NCI-H774 (cell line): ENCODE measurements at regions not wholly inside any gene's neighbourhood (a gene's known extent, or its start where the extent isn't known, plus 50 kb on each side); places are given as distances from the start of the nearest gene placed in this dataset.
"Not testable (repeated sequence)": the region's sequence is repeated elsewhere in the genome, so short reads cannot be mapped to it uniquely, and the experiment has no call there.

Experiments used
- DNase-seq: peaks from one replicate; lab custom pipeline; 2025; lab: John Stamatoyannopoulos, UW

GRCh38 chr3:27629366-27629765 lies 92.8 kb downstream of the EOMES start:
- no peak for DNase-seq

GRCh38 chr3:27628026-27628750 lies 93.9 kb downstream of the EOMES start:
- DNase-seq, result no peak

GRCh38 chr3:27626596-27627118 lies 95.5 kb downstream of the EOMES start:
- no peak for DNase-seq

- DNase-seq, result no peak
Observed at GRCh38 chr3:27625864-27626263, 96.3 kb downstream of the EOMES start.

GRCh38 chr3:27623085-27623753 lies 98.9 kb downstream of the EOMES start:
- DNase-seq, result no peak

GRCh38 chr3:27617552-27617951 lies 104.6 kb downstream of the EOMES start:
- DNase-seq, result no peak

GRCh38 chr3:27616031-27616430 lies 106.1 kb downstream of the EOMES start:
- DNase-seq, result peak; percentile 29

- no peak for DNase-seq
Observed at GRCh38 chr3:27615555-27615954, 106.6 kb downstream of the EOMES start.

GRCh38 chr3:27614592-27614991 lies 107.5 kb downstream of the EOMES start:
- no peak for DNase-seq

- DNase-seq, result no peak
Observed at GRCh38 chr3:27613846-27614500, 108.2 kb downstream of the EOMES start.

- DNase-seq, result no peak
Observed at GRCh38 chr3:27610800-27611525, 111.2 kb downstream of the EOMES start.

GRCh38 chr3:27607370-27607769 lies 114.8 kb downstream of the EOMES start:
- no peak for DNase-seq

- DNase-seq, result no peak
Observed at GRCh38 chr3:27606537-27606936, 115.6 kb downstream of the EOMES start.

- DNase-seq, result not testable (repeated sequence)
Observed at GRCh38 chr3:27601311-27601710, 117.1 kb upstream of the SLC4A7 start.

- not testable (repeated sequence) for DNase-seq
Observed at GRCh38 chr3:27599741-27600140, 115.6 kb upstream of the SLC4A7 start.

- DNase-seq, result no peak
Observed at GRCh38 chr3:27596921-27597320, 112.7 kb upstream of the SLC4A7 start.

GRCh38 chr3:27596334-27596841 lies 112.2 kb upstream of the SLC4A7 start:
- DNase-seq, result no peak

GRCh38 chr3:27594096-27594690 lies 110.0 kb upstream of the SLC4A7 start:
- no peak for DNase-seq

- DNase-seq, result no peak
Observed at GRCh38 chr3:27593173-27593572, 109.0 kb upstream of the SLC4A7 start.

- DNase-seq, result no peak
Observed at GRCh38 chr3:27591312-27592210, 107.4 kb upstream of the SLC4A7 start.
